Panc1 (cell line): ENCODE measurements at regions not wholly inside any gene's neighbourhood (a gene's known extent, or its start where the extent isn't known, plus 50 kb on each side); places are given as distances from the start of the nearest gene placed in this dataset.
"Not testable (repeated sequence)": the region's sequence is repeated elsewhere in the genome, so short reads cannot be mapped to it uniquely, and the experiment has no call there.

Experiments used
- ATAC-seq: fragments of 200-7000 bp; cut with Tn5 transposase; 2 replicates; pipeline ENCODE4 v1.9.1; 2020; ENCODE audit warnings: mild to moderate bottlenecking, moderate library complexity
- BruUV-seq: library from RNA; stranded (reverse); fragments of 400-500 nt; replicated peaks from 2 replicates; lab custom pipeline; 2021; lab: Mats Ljungman, UMichigan
- CTCF ChIA-PET: fragments of 300-600 bp; sonication (Branson Sonifier 250); formaldehyde crosslinking; loops from one replicate; lab custom pipeline; 2022; ENCODE audit warnings: antibody characterized with exemption; lab: Charles Lee
- POLR2A ChIA-PET: fragments of 300-600 bp; sonication (Branson Sonifier 250); formaldehyde crosslinking; loops from one replicate; lab custom pipeline; 2022; ENCODE audit warnings: antibody characterized with exemption; lab: Charles Lee
- DNase-seq: peaks from one replicate; pipeline ENCODE4 v3.0.0-alpha.2; 2010; ENCODE audit warnings: low read depth, low spot score
- H3K27ac ChIP-seq: 2 replicates; pipeline ENCODE4 v1.5.1; 2011; ENCODE audit warnings: mild to moderate bottlenecking, low read length, inconsistent platforms
- H3K27me3 ChIP-seq: fragments of 200-500 bp; sonication (Bioruptor generic); 2 replicates; pipeline ENCODE4 v1.6.0; 2014; ENCODE audit warnings: low read length, inconsistent platforms; ENCODE audit not compliant: control insufficient read depth, insufficient read depth
- H3K36me3 ChIP-seq: fragments of 200-500 bp; sonication (Bioruptor generic); 2 replicates; pipeline ENCODE4 v1.5.1; 2014; ENCODE audit warnings: inconsistent platforms, mild to moderate bottlenecking, low read length, moderate library complexity; ENCODE audit not compliant: control insufficient read depth, insufficient read depth
- H3K4me1 ChIP-seq: 2 replicates; pipeline ENCODE4 v1.5.1; 2011; ENCODE audit warnings: inconsistent platforms, mild to moderate bottlenecking, low read length, moderate library complexity; ENCODE audit not compliant: control insufficient read depth, insufficient read depth
- H3K4me3 ChIP-seq, 2 experiments: 2 replicates each; pipeline ENCODE4 v1.5.1; 2011 to 2012; ENCODE audit warnings: low read depth in 2 of 2, low read length in 2 of 2, mild to moderate bottlenecking in 2 of 2, inconsistent platforms in 1 of 2, moderate library complexity in 1 of 2
- H3K9me3 ChIP-seq: fragments of 200-500 bp; sonication (Bioruptor generic); 2 replicates; pipeline ENCODE4 v1.5.1; 2014; ENCODE audit warnings: low read depth, mild to moderate bottlenecking, inconsistent platforms, low read length, moderate library complexity; ENCODE audit not compliant: control insufficient read depth, insufficient read depth
- CTCF ChIP-seq: fragments of 450-650 bp; IDR thresholded peaks from 2 replicates; pipeline ENCODE4 v1.5.1; 2017; ENCODE audit warnings: mild to moderate bottlenecking
- POLR2AphosphoS5 ChIP-seq: IDR thresholded peaks from 2 replicates; pipeline ENCODE4 v1.6.1; 2012; ENCODE audit warnings: mild to moderate bottlenecking, low read depth, low read length, moderate library complexity
- REST ChIP-seq, 2 experiments: IDR thresholded peaks; 2 replicates each; pipeline ENCODE4 v1.6.1; 2011 to 2012; ENCODE audit warnings: low read depth in 2 of 2, control low read depth in 1 of 2, low read length in 1 of 2, mild to moderate bottlenecking in 1 of 2, moderate library complexity in 1 of 2; ENCODE audit not compliant: insufficient read depth in 1 of 2
- SIN3A ChIP-seq: IDR thresholded peaks from 2 replicates; pipeline ENCODE4 v1.6.1; 2012; ENCODE audit warnings: low read depth, mild to moderate bottlenecking, low read length, moderate library complexity, borderline replicate concordance; ENCODE audit not compliant: insufficient read depth
- TCF7L2 ChIP-seq: IDR thresholded peaks from 2 replicates; pipeline ENCODE4 v1.6.1; 2011; ENCODE audit warnings: mild to moderate bottlenecking, low read depth, low read length, inconsistent platforms
- in situ Hi-C: cut with HindIII; loops from 2 replicates; pipeline ENCODE4 v1.10.0; 2016; ENCODE audit warnings: low sequenced_read_pairs, low pct_unique_long_range_greater_than_20kb
- intact Hi-C: fragments of 100-400 bp; cut with micrococcal nuclease; formaldehyde crosslinking; loops from one replicate; pipeline ENCODE4 v1.10.0; 2022; ENCODE audit not compliant: unreplicated experiment

- Histone ChIP-seq H3K4me3 (no peak overlapping the region), H3K9me3 (no peaks in the 10 kb centered on the region), H3K4me1 (no peaks in the 10 kb centered on the region), H3K27ac (no peak overlapping the region), H3K27me3 (no peaks in the 10 kb centered on the region), H3K36me3 (no peaks in the 10 kb centered on the region)
- in situ Hi-C loops: no loop called here
- DNase-seq (no peak), ATAC-seq (no peak)
- CTCF ChIA-PET: no interaction called here
- intact Hi-C loops: no loop called here
- BruUV-seq: no TSS peak
- POLR2A ChIA-PET: no interaction called here
- TF ChIP-seq SIN3A (no peak), POLR2AphosphoS5 (no peak), TCF7L2 (no peak), CTCF (no peak), REST (IDR thresholded peaks at IDR 0.05; ENCODE audit: insufficient read depth in 1 of 2, low read depth in 2 of 2, low read length in 1 of 2) (no peak)
These were observed 56.3 kb upstream of the USP6NL start for GRCh38 chr10:11667756-11668155.

GRCh38 chr10:11663763-11664555 is 52.5 kb upstream of the USP6NL start:
- CTCF ChIA-PET: no interaction called here
- no peak overlapping the region for H3K27ac ChIP-seq
- in situ Hi-C loops: no loop called here
- no peaks in the 10 kb centered on the region for H3K9me3 ChIP-seq
- no peaks in the 10 kb centered on the region for H3K4me1 ChIP-seq
- no TSS peak for BruUV-seq
- DNase-seq (no peak), ATAC-seq (no peak)
- intact Hi-C loops: no loop called here
- no peaks in the 10 kb centered on the region for H3K27me3 ChIP-seq
- no peak for TF ChIP-seq POLR2AphosphoS5
- TF ChIP-seq TCF7L2: no peak
- TF ChIP-seq CTCF: no peak
- TF ChIP-seq SIN3A: no peak
- TF ChIP-seq REST (IDR thresholded peaks at IDR 0.05; ENCODE audit: insufficient read depth in 1 of 2, low read depth in 2 of 2, low read length in 1 of 2): no peak
- no peaks in the 10 kb centered on the region for H3K36me3 ChIP-seq
- POLR2A ChIA-PET: no interaction called here
- no peak overlapping the region for H3K4me3 ChIP-seq

GRCh38 chr10:11663126-11663515 is 51.7 kb upstream of the USP6NL start:
- intact Hi-C loops, DNase-seq, in situ Hi-C loops, H3K36me3 ChIP-seq, H3K9me3 ChIP-seq, BruUV-seq, CTCF ChIA-PET, H3K4me1 ChIP-seq, H3K27ac ChIP-seq, POLR2A ChIA-PET, H3K4me3 ChIP-seq, H3K27me3 ChIP-seq, ATAC-seq: not testable (repeated sequence)
